KMS-11 (cell line): ENCODE measurements at regions not wholly inside any gene's neighbourhood (a gene's known extent, or its start where the extent isn't known, plus 50 kb on each side); places are given as distances from the start of the nearest gene placed in this dataset.

Experiments used
- H2AFZ ChIP-seq: fragments of 200-600 bp; sonication (generic); 2 replicates; pipeline ENCODE4 v1.6.1; 2016; ENCODE audit warnings: antibody characterized with exemption, mixed run types, low read depth
- H3K27ac ChIP-seq: fragments of 200-600 bp; sonication (generic); 2 replicates; pipeline ENCODE4 v1.6.1; 2016; ENCODE audit warnings: mild to moderate bottlenecking, mixed run types
- H3K27me3 ChIP-seq: fragments of 200-600 bp; sonication (generic); 2 replicates; pipeline ENCODE4 v1.6.1; 2017; ENCODE audit warnings: mild to moderate bottlenecking, low read depth, mixed run types, moderate library complexity; ENCODE audit not compliant: insufficient read depth
- H3K36me3 ChIP-seq: fragments of 200-600 bp; sonication (generic); 2 replicates; pipeline ENCODE4 v1.6.1; 2017; ENCODE audit warnings: mild to moderate bottlenecking, mixed run types; ENCODE audit not compliant: insufficient read depth
- H3K4me1 ChIP-seq: fragments of 200-600 bp; sonication (generic); 2 replicates; pipeline ENCODE4 v1.6.1; 2016; ENCODE audit warnings: mild to moderate bottlenecking, low read depth, mixed run types; ENCODE audit not compliant: poor library complexity, severe bottlenecking
- H3K4me2 ChIP-seq: fragments of 200-600 bp; sonication (generic); 2 replicates; pipeline ENCODE4 v1.7.0; 2016; ENCODE audit warnings: mild to moderate bottlenecking, mixed run types
- H3K4me3 ChIP-seq: fragments of 200-600 bp; sonication (generic); IDR thresholded peaks from 2 replicates; pipeline ENCODE4 v1.6.1; 2017; ENCODE audit warnings: low read depth, low read length, mixed read lengths; ENCODE audit not compliant: insufficient read depth
- H3K79me2 ChIP-seq: fragments of 200-600 bp; sonication (generic); 2 replicates; pipeline ENCODE4 v1.6.1; 2016; ENCODE audit warnings: low read depth, mixed run types; ENCODE audit not compliant: insufficient read depth
- H3K9ac ChIP-seq: fragments of 200-600 bp; sonication (generic); 2 replicates; pipeline ENCODE4 v1.6.1; 2016; ENCODE audit warnings: mild to moderate bottlenecking, mixed run types
- H4K20me1 ChIP-seq: fragments of 200-600 bp; sonication (generic); 2 replicates; pipeline ENCODE4 v1.6.1; 2016; ENCODE audit warnings: mild to moderate bottlenecking, mixed run types; ENCODE audit not compliant: insufficient read depth
- TF ChIP-seq, protein P1 (sequence below): fragments of 200-600 bp; sonication (generic); conservative IDR thresholded peaks from 2 replicates; pipeline ENCODE4 v1.6.1; 2017; ENCODE audit warnings: low read depth, mild to moderate bottlenecking, antibody characterized with exemption, low read length, moderate library complexity, mixed read lengths

DNA sequence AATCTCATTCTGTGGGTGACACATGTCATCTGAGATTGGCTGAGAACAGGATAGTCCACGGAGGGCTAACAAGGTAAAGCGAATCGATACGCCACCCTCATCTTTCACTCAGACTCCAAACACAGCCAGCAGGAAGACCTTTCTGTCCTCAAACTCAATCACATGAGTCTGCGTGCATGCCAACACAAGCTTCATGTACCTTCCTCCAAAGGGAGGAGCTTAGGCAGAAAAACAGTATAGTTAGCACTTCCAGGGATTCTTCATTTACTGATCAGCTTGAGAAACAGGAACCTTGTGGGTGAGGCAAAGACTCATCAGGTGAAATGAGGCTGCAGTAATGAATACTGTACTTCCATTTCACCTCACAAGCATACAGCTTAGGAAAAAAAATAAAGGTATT is 767.1 kb upstream of the API5 start:
- H4K20me1 ChIP-seq: no peaks in the 10 kb centered on the region
- no peak overlapping the region for H3K4me2 ChIP-seq
- H3K4me3 ChIP-seq: no peak overlapping the region
- H3K36me3 ChIP-seq: no peaks in the 10 kb centered on the region
- H3K79me2 ChIP-seq: no peaks in the 10 kb centered on the region
- no peak overlapping the region for H3K9ac ChIP-seq
- no peaks in the 10 kb centered on the region for H3K27me3 ChIP-seq
- TF ChIP-seq, protein P1, sequence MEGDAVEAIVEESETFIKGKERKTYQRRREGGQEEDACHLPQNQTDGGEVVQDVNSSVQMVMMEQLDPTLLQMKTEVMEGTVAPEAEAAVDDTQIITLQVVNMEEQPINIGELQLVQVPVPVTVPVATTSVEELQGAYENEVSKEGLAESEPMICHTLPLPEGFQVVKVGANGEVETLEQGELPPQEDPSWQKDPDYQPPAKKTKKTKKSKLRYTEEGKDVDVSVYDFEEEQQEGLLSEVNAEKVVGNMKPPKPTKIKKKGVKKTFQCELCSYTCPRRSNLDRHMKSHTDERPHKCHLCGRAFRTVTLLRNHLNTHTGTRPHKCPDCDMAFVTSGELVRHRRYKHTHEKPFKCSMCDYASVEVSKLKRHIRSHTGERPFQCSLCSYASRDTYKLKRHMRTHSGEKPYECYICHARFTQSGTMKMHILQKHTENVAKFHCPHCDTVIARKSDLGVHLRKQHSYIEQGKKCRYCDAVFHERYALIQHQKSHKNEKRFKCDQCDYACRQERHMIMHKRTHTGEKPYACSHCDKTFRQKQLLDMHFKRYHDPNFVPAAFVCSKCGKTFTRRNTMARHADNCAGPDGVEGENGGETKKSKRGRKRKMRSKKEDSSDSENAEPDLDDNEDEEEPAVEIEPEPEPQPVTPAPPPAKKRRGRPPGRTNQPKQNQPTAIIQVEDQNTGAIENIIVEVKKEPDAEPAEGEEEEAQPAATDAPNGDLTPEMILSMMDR: no peak
- H3K4me1 ChIP-seq: no peaks in the 10 kb centered on the region
- H2AFZ ChIP-seq: no peak overlapping the region
- H3K27ac ChIP-seq: no peak overlapping the region

DNA sequence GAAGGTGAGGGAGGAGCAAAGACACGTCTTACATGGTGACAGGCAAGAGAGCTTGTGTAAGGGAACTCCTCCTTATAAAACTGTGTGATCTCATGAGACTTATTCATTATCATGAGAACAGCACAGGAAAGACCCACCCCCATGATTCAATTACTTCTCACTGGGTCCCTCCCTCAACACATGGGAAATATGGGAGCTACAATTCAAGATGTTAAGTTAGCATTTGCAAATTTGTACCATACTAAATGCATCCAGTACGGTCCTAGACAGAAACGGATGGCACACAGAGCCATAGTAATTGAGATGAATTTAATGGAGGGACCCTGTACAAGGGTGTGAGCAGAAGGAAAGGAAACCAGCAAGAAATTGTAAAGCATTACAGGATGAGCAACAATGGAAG is 765.8 kb upstream of the API5 start:
- Histone ChIP-seq H3K4me3 (no peak overlapping the region), H4K20me1 (no peaks in the 10 kb centered on the region), H3K9ac (no peak overlapping the region), H3K4me1 (no peaks in the 10 kb centered on the region), H3K27ac (no peak overlapping the region), H3K79me2 (no peaks in the 10 kb centered on the region), H3K4me2 (no peak overlapping the region), H3K36me3 (no peaks in the 10 kb centered on the region), H2AFZ (no peak overlapping the region), H3K27me3 (no peaks in the 10 kb centered on the region)
- TF ChIP-seq, protein P1: no peak

DNA sequence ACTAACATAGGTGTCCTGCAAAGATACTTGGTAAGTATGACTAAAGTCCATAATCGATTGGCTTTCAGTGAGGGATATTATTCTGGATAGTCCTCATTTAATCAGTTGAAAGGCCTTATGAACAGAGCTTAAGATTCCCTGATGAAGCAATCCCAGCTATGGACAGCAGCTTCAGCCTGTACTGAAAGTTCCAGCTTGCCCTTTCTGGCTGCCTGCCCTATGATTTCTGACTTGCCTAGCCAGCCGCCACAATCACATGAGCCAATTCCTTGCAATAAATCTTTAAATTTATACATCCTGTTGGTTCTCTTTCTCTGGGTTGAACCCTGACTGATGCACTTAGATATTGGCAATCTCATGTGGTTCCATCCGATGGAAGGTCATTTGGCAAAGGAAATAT is 759.0 kb upstream of the API5 start:
- no peak overlapping the region for H2AFZ ChIP-seq
- no peaks in the 10 kb centered on the region for H3K4me1 ChIP-seq
- no peak overlapping the region for H3K9ac ChIP-seq
- no peak overlapping the region for H3K27ac ChIP-seq
- no peak overlapping the region for H3K4me3 ChIP-seq
- no peaks in the 10 kb centered on the region for H3K79me2 ChIP-seq
- H3K27me3 ChIP-seq: no peaks in the 10 kb centered on the region
- TF ChIP-seq, protein P1: no peak
- H3K36me3 ChIP-seq: no peaks in the 10 kb centered on the region
- no peaks in the 10 kb centered on the region for H4K20me1 ChIP-seq
- no peak overlapping the region for H3K4me2 ChIP-seq

DNA sequence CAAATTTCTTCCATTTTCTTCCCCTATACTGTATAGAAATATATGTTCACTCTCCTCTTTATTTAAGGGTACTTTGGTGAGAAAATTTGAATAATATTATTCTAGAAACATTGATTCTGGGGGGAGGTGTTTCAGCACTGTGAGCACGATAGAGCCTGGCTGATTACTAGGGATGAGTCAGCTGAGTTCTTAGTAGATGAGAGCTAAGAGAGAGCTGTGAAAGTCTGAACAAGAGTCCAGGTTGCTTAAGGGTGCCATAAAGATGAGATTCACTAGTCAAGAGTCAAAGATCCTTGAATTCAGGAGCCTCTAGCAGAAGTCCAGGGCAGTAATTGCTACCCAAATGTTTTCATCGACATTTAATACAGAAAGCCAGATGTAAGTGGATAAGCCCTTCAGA is 756.6 kb upstream of the API5 start:
- Histone ChIP-seq H3K27me3 (no peaks in the 10 kb centered on the region), H3K4me1 (no peaks in the 10 kb centered on the region), H3K36me3 (no peaks in the 10 kb centered on the region), H3K79me2 (no peaks in the 10 kb centered on the region), H2AFZ (no peak overlapping the region), H3K9ac (no peak overlapping the region), H3K27ac (no peak overlapping the region), H4K20me1 (no peaks in the 10 kb centered on the region), H3K4me3 (no peak overlapping the region), H3K4me2 (no peak overlapping the region)
- TF ChIP-seq, protein P1: no peak
